Type B pancreatic cell (in vitro differentiated cells): ENCODE measurements at regions not wholly inside any gene's neighbourhood (a gene's known extent, or its start where the extent isn't known, plus 50 kb on each side); places are given as distances from the start of the nearest gene placed in this dataset.

Experiments
- DNase-seq: peaks from one replicate; pipeline ENCODE4 v3.0.0; 2021; ENCODE audit warnings: mixed read lengths; ENCODE audit not compliant: unreplicated experiment; ENCODE audit errors: extremely low spot score
- H3K27ac Mint-ChIP-seq: 2 replicates; pipeline ENCODE4 v1.8.0; 2021; ENCODE audit warnings: mild to moderate bottlenecking, mixed read lengths
- H3K27me3 Mint-ChIP-seq: 2 replicates; pipeline ENCODE4 v1.8.0; 2021; ENCODE audit warnings: mixed read lengths
- H3K36me3 Mint-ChIP-seq: 2 replicates; pipeline ENCODE4 v1.8.0; 2021; ENCODE audit warnings: mixed read lengths
- H3K4me1 Mint-ChIP-seq: one replicate; pipeline ENCODE4 v1.8.0; 2021; ENCODE audit warnings: mixed read lengths; ENCODE audit not compliant: unreplicated experiment
- H3K4me3 Mint-ChIP-seq: 2 replicates; pipeline ENCODE4 v1.8.0; 2021; ENCODE audit warnings: mild to moderate bottlenecking, mixed read lengths
- H3K9me3 Mint-ChIP-seq: 2 replicates; pipeline ENCODE4 v1.8.0; 2021; ENCODE audit warnings: mixed read lengths
- CTCF ChIP-seq: fragments of 200-600 bp; sonication (generic); conservative IDR thresholded peaks from 2 replicates; pipeline ENCODE4 v1.5.0; 2021; ENCODE audit warnings: antibody characterized with exemption, mild to moderate bottlenecking

GRCh38 chr3:86782866-86783265 is 208.1 kb downstream of the VGLL3 start:
- no peaks in the 10 kb centered on the region for H3K27me3 Mint-ChIP-seq
- H3K9me3 Mint-ChIP-seq, result no peaks in the 10 kb centered on the region
- no peak overlapping the region for H3K27ac Mint-ChIP-seq
- no peak overlapping the region for H3K4me3 Mint-ChIP-seq
- H3K4me1 Mint-ChIP-seq, result no peaks in the 10 kb centered on the region
- no peak for DNase-seq
- H3K36me3 Mint-ChIP-seq, result no peaks in the 10 kb centered on the region
- TF ChIP-seq CTCF, result no peak

GRCh38 chr3:86782286-86782685 is 208.7 kb downstream of the VGLL3 start:
- Mint-ChIP-seq H3K9me3 (no peaks in the 10 kb centered on the region), H3K4me3 (no peak overlapping the region), H3K27me3 (no peaks in the 10 kb centered on the region), H3K27ac (no peak overlapping the region), H3K36me3 (no peaks in the 10 kb centered on the region), H3K4me1 (no peaks in the 10 kb centered on the region)
- no peak for TF ChIP-seq CTCF
- no peak for DNase-seq

GRCh38 chr3:86774082-86774691 is 216.8 kb downstream of the VGLL3 start:
- TF ChIP-seq CTCF, result peak; percentile 87
- no peak overlapping the region for H3K4me3 Mint-ChIP-seq
- H3K27me3 Mint-ChIP-seq, result no peaks in the 10 kb centered on the region
- no peaks in the 10 kb centered on the region for H3K9me3 Mint-ChIP-seq
- DNase-seq, result no peak
- no peaks in the 10 kb centered on the region for H3K4me1 Mint-ChIP-seq
- H3K36me3 Mint-ChIP-seq, result no peaks in the 10 kb centered on the region
- H3K27ac Mint-ChIP-seq, result no peak overlapping the region

GRCh38 chr3:86772699-86773098 is 218.2 kb downstream of the VGLL3 start:
- no peak for TF ChIP-seq CTCF
- no peak overlapping the region for H3K4me3 Mint-ChIP-seq
- no peaks in the 10 kb centered on the region for H3K9me3 Mint-ChIP-seq
- H3K27me3 Mint-ChIP-seq, result no peaks in the 10 kb centered on the region
- no peaks in the 10 kb centered on the region for H3K4me1 Mint-ChIP-seq
- H3K36me3 Mint-ChIP-seq, result no peaks in the 10 kb centered on the region
- no peak for DNase-seq
- no peak overlapping the region for H3K27ac Mint-ChIP-seq

GRCh38 chr3:86771741-86772512 is 219.0 kb downstream of the VGLL3 start:
- no peak for DNase-seq
- no peak overlapping the region for H3K27ac Mint-ChIP-seq
- H3K4me3 Mint-ChIP-seq, result no peak overlapping the region
- H3K36me3 Mint-ChIP-seq, result no peaks in the 10 kb centered on the region
- no peaks in the 10 kb centered on the region for H3K9me3 Mint-ChIP-seq
- no peak for TF ChIP-seq CTCF
- H3K4me1 Mint-ChIP-seq, result no peaks in the 10 kb centered on the region
- H3K27me3 Mint-ChIP-seq, result no peaks in the 10 kb centered on the region
